Upper lobe of left lung (tissue), 6 donors: ENCODE measurements at regions not wholly inside any gene's neighbourhood (a gene's known extent, or its start where the extent isn't known, plus 50 kb on each side); places are given as distances from the start of the nearest gene placed in this dataset.

Experiments used
- ATAC-seq, 2 donors: fragments of 200-7000 bp; cut with Tn5 transposase; one replicate each; pipeline ENCODE4 v1.9.1; 2022; ENCODE audit warnings: mild to moderate bottlenecking in 2 of 2, moderate library complexity in 2 of 2; ENCODE audit not compliant: low FRiP score in 2 of 2
- DNase-seq, 2 donors: peaks; one replicate each; pipeline ENCODE4 v3.0.0-alpha.2; 2019 to 2020
- H3K27ac ChIP-seq, 4 donors: fragments of 200-600 bp; sonication (generic); one replicate each; pipeline ENCODE4 v1.5.1; 2016 to 2019
- H3K27me3 ChIP-seq, 4 donors: fragments of 200-600 bp; sonication (generic); one replicate each; pipeline ENCODE4 v1.5.1; 2017 to 2019
- H3K36me3 ChIP-seq, 4 donors: fragments of 200-600 bp; sonication (generic); one replicate each; pipeline ENCODE4 v1.5.1; 2016 to 2019
- H3K4me1 ChIP-seq, 4 donors: fragments of 200-600 bp; sonication (generic); one replicate each; pipeline ENCODE4 v1.5.1; 2018 to 2019
- H3K4me3 ChIP-seq, 4 donors: fragments of 200-600 bp; sonication (generic); one replicate each; pipeline ENCODE4 v1.5.1; 2017 to 2019; ENCODE audit warnings: mild to moderate bottlenecking in 2 of 4, moderate library complexity in 1 of 4
- H3K9me3 ChIP-seq, 4 donors: fragments of 200-600 bp; sonication (generic); one replicate each; pipeline ENCODE4 v1.5.1; 2018 to 2019
- EP300 ChIP-seq, 4 donors: sonication (generic); formaldehyde crosslinking; IDR thresholded peaks; one replicate each; pipeline ENCODE4 v1.5.1; 2017; ENCODE audit warnings: antibody characterized with exemption in 4 of 4, control low read depth in 2 of 4
- POLR2A ChIP-seq, 4 donors: fragments of 450-650 bp; IDR thresholded peaks; one replicate each; pipeline ENCODE4 v1.5.1; 2016 to 2017; ENCODE audit warnings: antibody characterized with exemption in 4 of 4, mild to moderate bottlenecking in 2 of 4
- POLR2AphosphoS5 ChIP-seq, 2 donors: sonication (generic); formaldehyde crosslinking; IDR thresholded peaks; one replicate each; pipeline ENCODE4 v1.5.1; 2017; ENCODE audit warnings: antibody characterized with exemption in 2 of 2
- WGBS, 2 donors: methylation state at CpG; one replicate each; pipeline ENCODE4 v1.1.5; 2017 to 2018; 5-methylcytosine and 5-hydroxymethylcytosine counted together
- TF ChIP-seq, protein P1 (sequence below), 6 experiments: fragments of 450-650 bp in 4 of 6; fragments of 200-600 bp in 2 of 6; sonication (generic) in 2 of 6; IDR thresholded peaks; one replicate each; pipeline ENCODE4 v1.5.1; 2016 to 2019; ENCODE audit warnings: antibody characterized with exemption in 6 of 6
- donor health status: DM: no; HTN: no; CAD: no; lungs with moderate emphysema.
- donor health status: DM: no; HTN: yes; CAD: no; lungs with severe emphysema.

DNA sequence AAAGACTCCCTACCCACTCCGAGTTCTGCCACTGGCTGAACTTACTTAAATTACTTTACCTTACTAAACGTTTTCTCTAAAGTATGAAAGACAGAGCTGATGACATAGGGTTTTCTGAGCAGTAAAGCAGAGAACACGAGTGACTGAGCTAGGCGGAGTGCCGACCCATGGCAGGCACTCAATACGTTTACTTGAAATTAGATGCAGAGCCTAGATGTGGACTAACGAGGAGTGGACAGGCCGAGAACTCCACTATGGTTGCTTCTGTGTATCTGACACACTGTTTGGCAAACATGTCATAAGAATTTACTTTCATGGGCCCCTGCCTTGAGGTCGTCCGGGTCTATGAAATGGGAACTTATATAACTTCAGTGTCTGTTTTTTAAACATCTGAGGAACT is 471.0 kb downstream of the STK39 start:
- TF ChIP-seq, protein P1, sequence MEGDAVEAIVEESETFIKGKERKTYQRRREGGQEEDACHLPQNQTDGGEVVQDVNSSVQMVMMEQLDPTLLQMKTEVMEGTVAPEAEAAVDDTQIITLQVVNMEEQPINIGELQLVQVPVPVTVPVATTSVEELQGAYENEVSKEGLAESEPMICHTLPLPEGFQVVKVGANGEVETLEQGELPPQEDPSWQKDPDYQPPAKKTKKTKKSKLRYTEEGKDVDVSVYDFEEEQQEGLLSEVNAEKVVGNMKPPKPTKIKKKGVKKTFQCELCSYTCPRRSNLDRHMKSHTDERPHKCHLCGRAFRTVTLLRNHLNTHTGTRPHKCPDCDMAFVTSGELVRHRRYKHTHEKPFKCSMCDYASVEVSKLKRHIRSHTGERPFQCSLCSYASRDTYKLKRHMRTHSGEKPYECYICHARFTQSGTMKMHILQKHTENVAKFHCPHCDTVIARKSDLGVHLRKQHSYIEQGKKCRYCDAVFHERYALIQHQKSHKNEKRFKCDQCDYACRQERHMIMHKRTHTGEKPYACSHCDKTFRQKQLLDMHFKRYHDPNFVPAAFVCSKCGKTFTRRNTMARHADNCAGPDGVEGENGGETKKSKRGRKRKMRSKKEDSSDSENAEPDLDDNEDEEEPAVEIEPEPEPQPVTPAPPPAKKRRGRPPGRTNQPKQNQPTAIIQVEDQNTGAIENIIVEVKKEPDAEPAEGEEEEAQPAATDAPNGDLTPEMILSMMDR (IDR thresholded peaks at IDR 0.05): no peak
- TF ChIP-seq POLR2AphosphoS5 (IDR thresholded peaks at IDR 0.05) (no peak), EP300 (IDR thresholded peaks at IDR 0.05) (no peak), POLR2A (IDR thresholded peaks at IDR 0.05) (no peak)
- no peak overlapping the region for H3K27ac ChIP-seq

DNA sequence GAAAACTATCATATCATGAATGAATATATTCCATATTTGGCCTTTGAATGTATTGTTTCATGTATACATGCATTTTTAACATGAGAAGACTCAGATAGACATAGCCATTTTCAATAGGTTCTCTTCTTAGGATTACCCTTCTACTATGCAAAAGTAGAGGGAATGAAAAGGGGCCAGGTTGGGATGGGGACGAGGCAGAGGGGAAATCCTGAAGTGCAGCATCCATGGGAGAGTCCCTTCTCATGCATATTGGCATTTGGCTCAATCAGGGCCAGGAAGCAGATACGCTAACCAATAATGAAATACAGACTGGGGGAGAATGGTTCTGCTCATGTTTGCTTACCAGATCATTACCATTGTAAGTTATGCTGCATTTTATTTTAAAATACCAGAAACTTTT is 475.8 kb downstream of the STK39 start:
- TF ChIP-seq POLR2A (IDR thresholded peaks at IDR 0.05): no peak
- no peak for TF ChIP-seq POLR2AphosphoS5 (IDR thresholded peaks at IDR 0.05)
- no peak for TF ChIP-seq EP300 (IDR thresholded peaks at IDR 0.05)
- TF ChIP-seq, protein P1 (IDR thresholded peaks at IDR 0.05): no peak
- Histone ChIP-seq H3K36me3 (no peaks in the 10 kb centered on the region), H3K9me3 (no peaks in the 10 kb centered on the region), H3K27ac (no peak overlapping the region), H3K4me3 (no peak overlapping the region), H3K27me3 (no peaks in the 10 kb centered on the region), H3K4me1 (no peaks in the 10 kb centered on the region)
- no peak for DNase-seq
- ATAC-seq: no peak
- WGBS, 2 donors: 88 to 93% methylated on average over 2 of the region's 2 CpGs

More for the DNA sequence above, 471.0 kb downstream of the STK39 start:
- H3K4me3 ChIP-seq: no peak overlapping the region
- H3K9me3 ChIP-seq: no peaks in the 10 kb centered on the region
- no peaks in the 10 kb centered on the region for H3K36me3 ChIP-seq
- WGBS, 2 donors: 64 to 67% methylated on average over 10 of the region's 10 CpGs
- DNase-seq: no peak
- no peaks in the 10 kb centered on the region for H3K27me3 ChIP-seq
- H3K4me1 ChIP-seq: no peaks in the 10 kb centered on the region
- no peak for ATAC-seq

DNA sequence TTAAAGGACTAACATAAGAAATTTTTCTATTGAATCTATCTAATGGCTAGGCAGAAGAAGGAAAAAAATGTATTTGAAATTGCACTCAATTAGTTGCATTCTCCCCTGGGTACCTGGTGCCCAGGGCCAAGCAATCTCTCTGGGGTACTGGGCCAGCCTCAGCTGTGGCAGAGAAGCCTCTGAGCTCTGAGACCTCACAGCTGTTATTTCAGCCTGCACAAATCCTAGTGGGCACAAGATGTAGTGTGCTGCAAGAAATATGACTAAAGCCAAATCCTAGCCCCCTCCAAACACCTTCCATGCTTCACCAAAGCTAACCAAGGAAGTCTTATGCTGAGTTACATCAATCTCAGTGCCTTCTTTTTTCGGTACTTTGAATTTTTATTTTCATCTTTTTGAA is 478.4 kb downstream of the STK39 start:
- WGBS, 2 donors: 78 to 91% methylated on average over 1 of the region's 1 CpG
- Histone ChIP-seq H3K4me3 (no peak overlapping the region), H3K9me3 (no peaks in the 10 kb centered on the region), H3K27ac (no peak overlapping the region), H3K27me3 (no peaks in the 10 kb centered on the region), H3K4me1 (no peaks in the 10 kb centered on the region), H3K36me3 (no peaks in the 10 kb centered on the region)
- no peak for DNase-seq
- ATAC-seq: no peak
- TF ChIP-seq, protein P1 (IDR thresholded peaks at IDR 0.05): no peak
- no peak for TF ChIP-seq POLR2A (IDR thresholded peaks at IDR 0.05)
- TF ChIP-seq POLR2AphosphoS5 (IDR thresholded peaks at IDR 0.05): no peak
- no peak for TF ChIP-seq EP300 (IDR thresholded peaks at IDR 0.05)

DNA sequence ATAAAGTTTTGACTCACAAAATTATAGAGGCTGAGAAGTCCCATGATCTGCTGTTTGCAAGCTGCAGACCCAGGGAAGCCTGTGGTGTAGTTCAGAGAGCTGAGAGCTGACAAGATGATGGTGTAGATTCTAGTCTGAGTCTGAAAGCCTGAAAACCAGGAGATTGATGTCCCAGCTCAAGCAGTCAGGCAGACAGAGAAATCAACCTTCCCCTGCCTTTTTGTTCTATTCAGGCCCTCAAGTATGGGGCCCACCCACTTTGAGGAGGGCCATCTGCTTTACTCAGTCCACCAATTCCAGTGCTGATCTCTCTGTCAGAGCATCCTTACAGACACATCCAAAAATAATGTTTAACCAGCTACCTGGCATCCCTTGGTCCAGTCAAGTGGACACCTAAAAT is 479.6 kb downstream of the STK39 start:
- no peak overlapping the region for H3K27ac ChIP-seq
- ATAC-seq (no peak), DNase-seq (no peak)

DNA sequence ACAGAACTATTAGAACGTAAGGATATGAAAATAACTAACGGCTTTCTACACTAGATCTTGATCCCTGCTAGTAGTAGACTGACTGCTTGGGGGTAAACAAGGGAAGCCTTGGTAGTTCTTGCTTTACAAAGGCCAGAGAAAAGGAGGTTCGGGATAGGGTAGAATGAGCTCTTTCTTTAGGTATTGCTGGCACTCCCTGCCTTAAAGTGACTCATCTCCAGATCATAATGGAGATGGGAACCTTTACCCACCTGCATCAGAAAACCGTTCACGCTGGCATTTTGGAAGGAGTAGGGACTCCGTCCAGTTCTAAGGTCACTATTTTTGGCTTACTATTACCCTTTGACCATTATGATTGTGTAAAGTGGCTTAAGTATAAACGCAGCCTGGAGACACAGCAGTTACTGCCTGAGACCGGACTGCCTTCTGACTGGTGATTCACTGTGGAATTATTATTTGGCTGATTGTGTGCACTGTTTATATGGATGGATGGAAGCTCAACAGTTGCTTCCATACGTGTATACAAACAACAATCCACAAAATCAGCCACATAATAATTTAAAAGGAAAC is 482.5 kb downstream of the STK39 start:
- Histone ChIP-seq H3K9me3 (no peaks in the 10 kb centered on the region), H3K36me3 (no peaks in the 10 kb centered on the region), H3K27ac (no peak overlapping the region), H3K4me1 (no peaks in the 10 kb centered on the region), H3K4me3 (no peak overlapping the region), H3K27me3 (no peaks in the 10 kb centered on the region)
- WGBS, 2 donors: 92 to 95% methylated on average over 9 of the region's 9 CpGs
- TF ChIP-seq POLR2A (IDR thresholded peaks at IDR 0.05): no peak
- TF ChIP-seq, protein P1 (IDR thresholded peaks at IDR 0.05): no peak
- no peak for TF ChIP-seq EP300 (IDR thresholded peaks at IDR 0.05)
- no peak for TF ChIP-seq POLR2AphosphoS5 (IDR thresholded peaks at IDR 0.05)
- no peak for DNase-seq
- no peak for ATAC-seq

More for the DNA sequence above, 479.6 kb downstream of the STK39 start:
- Histone ChIP-seq H3K4me1 (no peaks in the 10 kb centered on the region), H3K27me3 (no peaks in the 10 kb centered on the region), H3K9me3 (no peaks in the 10 kb centered on the region), H3K4me3 (no peak overlapping the region), H3K36me3 (no peaks in the 10 kb centered on the region)
- TF ChIP-seq POLR2AphosphoS5 (IDR thresholded peaks at IDR 0.05) (no peak), EP300 (IDR thresholded peaks at IDR 0.05) (no peak), POLR2A (IDR thresholded peaks at IDR 0.05) (no peak)
- TF ChIP-seq, protein P1 (IDR thresholded peaks at IDR 0.05): no peak
